HG03432 (cell line): ENCODE measurements at regions not wholly inside any gene's neighbourhood (a gene's known extent, or its start where the extent isn't known, plus 50 kb on each side); places are given as distances from the start of the nearest gene placed in this dataset.
A peak's percentile ranks its signal among the peaks of the same experiment; 100 is the strongest.

ENCODE experiments used
- ATAC-seq: cut with Tn5 transposase; IDR thresholded peaks from one replicate; pipeline ENCODE4 v1.9.1; 2021; ENCODE audit warnings: mild to moderate bottlenecking, moderate library complexity; ENCODE audit not compliant: unreplicated experiment

- no peak for ATAC-seq
Observed at GRCh38 chr4:3343358-3343757, 50.5 kb downstream of the RGS12 start.

GRCh38 chr4:3344104-3344503 is 51.3 kb downstream of the RGS12 start:
- no peak for ATAC-seq

DNA sequence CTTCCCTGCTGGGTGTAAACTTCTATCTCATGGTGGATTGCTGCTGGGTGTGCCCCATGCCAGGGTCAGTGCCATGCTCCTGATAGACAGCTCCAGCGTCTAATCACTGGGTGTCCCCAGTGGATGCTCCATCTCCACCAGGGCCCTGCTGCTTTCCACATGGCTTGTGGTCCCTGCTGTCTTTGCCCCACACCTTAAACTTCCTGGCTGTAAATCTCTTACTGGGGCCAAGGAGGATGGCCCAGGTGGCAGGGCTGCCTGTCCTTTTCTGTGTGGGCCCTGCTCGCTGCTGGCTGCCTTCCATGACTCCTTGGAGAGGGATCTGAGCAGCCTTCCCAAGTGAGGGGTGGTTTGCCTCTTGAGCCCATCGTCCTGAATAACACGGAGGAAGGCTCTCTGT is 51.8 kb downstream of the RGS12 start:
- no peak for ATAC-seq

DNA sequence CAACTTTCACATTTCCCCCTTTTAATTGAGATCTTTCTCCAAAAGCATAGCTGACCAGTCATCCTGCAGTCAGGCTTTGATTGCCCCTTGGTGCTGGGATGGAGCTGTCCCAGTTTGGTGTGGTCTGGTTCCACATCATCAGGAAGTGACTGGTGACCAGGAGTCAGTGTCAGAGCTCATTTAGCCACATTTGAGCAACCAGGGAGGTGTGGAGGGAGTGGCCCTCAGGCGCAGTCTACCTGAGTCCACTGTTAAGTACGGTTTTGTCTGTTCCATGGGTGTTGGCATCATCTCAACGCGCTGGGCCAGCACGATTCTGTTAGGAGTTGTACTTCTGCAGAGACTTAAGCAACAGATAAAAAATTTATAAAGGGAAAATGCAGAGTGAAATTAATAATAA is 52.6 kb downstream of the RGS12 start:
- no peak for ATAC-seq

DNA sequence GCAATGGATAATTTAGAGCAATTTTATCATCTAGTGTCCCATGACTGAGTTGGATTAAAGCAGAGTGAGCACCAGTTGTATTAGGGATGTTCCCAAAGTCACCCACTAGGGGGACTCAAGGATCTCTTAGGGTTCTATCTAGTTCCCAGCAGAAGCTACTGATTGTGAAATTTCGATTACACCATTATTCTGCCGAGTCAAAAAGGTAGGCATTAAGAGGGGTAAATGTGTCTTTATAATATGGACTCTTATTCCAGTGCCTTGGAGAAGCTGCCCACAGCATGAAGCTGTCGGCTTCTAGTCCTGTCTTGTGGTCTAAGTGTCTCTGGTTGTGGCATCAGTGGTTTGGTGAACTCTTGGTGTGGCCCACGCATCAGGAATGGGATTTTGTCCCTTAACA is 53.3 kb downstream of the RGS12 start:
- ATAC-seq: no peak

DNA sequence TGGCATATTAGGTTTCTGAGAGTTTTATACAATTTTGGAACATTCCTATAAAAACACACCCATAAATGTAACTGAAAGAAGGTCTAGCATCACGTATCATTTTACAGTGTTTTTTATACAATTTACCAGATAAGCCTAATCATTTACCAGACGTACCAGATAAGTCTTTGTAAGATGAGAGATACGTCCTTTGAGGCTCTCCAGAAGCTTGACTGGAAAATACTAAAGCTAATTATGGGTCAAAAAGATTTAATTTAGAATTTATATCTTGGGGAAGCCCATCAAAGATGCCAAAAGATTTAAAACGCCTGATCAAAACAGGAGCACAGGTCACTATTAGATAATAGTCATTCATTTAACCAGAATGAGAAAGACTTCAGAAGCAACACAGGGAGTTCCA is 55.0 kb downstream of the RGS12 start:
- no peak for ATAC-seq

GRCh38 chr4:3348621-3349020 is 55.8 kb downstream of the RGS12 start:
- no peak for ATAC-seq

GRCh38 chr4:3349116-3349515 is 56.3 kb downstream of the RGS12 start:
- no peak for ATAC-seq

DNA sequence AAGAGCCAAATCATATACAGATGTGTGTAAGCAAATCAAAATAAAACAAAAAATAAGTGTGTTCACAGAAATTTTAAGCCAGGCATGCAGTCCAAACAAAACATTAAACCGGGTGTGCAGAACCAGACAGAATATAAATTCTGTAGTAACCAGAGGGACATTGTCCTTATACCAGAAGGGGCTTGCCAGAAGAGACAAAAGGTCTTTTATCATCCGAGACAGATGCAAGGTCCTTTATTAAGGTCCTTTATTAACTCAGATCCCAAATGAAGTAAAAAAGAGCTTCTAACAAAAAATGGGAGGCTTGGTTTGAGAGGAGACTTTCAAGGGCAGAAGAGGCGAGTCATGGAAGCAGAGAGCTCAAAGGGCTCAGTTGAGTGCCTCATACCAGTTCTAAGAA is 59.2 kb downstream of the RGS12 start:
- ATAC-seq: no peak

DNA sequence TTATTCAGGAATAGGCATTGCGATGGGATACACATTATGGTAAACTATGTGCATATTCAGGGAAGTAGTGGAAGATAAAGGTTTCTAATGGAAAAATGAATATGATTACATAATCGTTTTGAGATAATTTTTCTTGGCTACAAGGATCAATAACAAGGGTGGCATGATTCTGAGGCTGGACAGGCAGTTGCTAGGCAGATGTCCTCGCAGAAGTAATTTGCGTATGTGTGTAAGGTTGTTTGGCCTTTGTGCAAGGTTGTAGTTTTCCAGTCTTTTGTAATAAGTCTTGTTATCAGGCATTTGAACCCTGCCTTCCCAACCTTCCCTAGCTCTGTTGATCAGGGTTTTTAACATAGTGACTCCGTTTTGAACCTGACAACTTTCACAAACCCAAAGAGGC is 59.7 kb downstream of the RGS12 start:
- ATAC-seq: no peak

DNA sequence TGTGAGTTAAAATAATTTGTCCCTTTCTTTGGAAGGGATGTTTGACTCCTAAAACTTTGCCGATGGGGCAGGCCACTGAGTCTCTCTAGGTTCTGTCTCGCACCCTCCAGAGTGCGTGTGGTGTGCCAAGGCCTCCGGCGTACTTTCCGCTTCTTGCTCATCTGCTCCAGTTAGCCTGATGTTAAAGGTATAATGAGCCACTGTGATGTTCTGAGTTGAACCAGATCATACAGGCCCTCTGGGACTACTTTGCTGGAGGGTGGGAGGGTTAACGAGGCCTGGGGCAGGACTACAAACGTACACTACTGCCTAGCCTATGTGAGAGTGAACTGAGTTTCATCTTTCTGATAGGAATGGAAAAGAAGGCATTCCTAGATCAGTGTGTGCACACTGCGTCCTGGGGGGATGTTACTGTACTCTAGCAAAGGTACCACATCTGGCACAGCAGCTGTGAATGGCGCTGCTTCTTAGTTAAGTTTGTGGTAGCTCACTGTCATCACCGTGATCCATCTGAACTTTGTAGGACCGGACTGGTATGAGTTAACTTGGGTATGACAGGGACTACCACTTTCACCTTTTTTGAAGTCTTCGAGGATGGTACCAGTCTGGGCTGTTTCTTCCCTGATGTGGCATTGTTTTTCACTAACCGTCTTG is 60.2 kb downstream of the RGS12 start:
- no peak for ATAC-seq

DNA sequence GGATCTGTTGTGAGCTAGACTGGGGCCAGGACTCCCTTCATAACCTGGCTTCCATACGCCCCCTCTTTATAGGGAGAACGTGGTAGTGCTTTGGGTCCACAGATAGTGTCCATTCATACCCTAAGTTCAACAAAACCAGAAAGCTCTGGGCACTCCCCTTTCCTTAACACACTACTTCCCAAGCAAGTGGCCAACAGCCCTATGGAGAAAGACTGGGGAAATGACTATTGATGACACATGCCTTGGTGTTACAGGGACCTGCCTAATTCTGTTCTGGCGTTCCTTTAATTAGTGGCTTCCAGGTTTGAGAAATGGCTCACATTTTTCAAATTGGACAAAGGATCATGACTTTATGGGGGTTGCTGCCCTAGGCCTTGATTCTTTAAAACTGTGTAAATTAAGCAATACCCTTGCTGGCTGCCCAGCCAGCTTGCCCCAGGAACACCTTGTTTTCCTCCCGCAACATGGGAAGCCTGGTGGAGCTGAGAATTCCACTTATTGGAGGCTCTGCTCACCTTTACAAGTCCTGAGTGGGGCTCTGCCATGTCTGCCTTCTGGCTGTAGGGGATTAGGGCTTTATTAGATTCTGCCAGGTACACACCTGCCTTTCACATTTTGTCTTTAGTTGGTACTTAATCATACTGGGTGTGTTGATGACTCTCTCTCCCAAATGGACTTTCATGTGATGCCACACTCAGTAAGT is 61.1 kb downstream of the RGS12 start:
- ATAC-seq: no peak

- no peak for ATAC-seq
Observed at GRCh38 chr4:3354455-3354811, 61.6 kb downstream of the RGS12 start.

GRCh38 chr4:3355266-3355748 is 62.5 kb downstream of the RGS12 start:
- ATAC-seq: peak; percentile 88

- ATAC-seq: no peak
Observed at GRCh38 chr4:3358656-3359055, 65.8 kb downstream of the RGS12 start.

- no peak for ATAC-seq
Observed at GRCh38 chr4:3360777-3361176, 68.0 kb downstream of the RGS12 start.

DNA sequence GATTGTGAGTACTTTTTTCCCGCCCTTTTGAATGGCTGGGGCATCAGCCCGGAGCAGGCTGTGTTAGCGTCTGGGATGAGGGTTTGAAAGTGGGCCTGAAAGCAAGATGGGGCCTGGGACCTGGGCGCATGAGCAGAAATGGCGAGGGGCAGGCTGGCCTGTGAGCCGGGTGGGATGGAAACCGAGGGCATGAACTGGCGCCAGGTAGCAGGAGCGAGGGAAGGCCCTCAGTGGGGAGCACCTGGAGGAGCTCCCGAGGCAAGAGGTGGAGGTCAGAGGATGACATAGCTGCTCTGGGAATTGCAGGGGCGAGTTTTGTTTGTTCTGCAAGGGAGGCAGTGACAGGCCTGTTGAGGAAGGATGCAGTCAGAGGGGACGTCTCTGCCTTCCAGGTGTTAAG is 68.6 kb downstream of the RGS12 start:
- no peak for ATAC-seq

- no peak for ATAC-seq
Observed at GRCh38 chr4:3361896-3362295, 69.1 kb downstream of the RGS12 start.

DNA sequence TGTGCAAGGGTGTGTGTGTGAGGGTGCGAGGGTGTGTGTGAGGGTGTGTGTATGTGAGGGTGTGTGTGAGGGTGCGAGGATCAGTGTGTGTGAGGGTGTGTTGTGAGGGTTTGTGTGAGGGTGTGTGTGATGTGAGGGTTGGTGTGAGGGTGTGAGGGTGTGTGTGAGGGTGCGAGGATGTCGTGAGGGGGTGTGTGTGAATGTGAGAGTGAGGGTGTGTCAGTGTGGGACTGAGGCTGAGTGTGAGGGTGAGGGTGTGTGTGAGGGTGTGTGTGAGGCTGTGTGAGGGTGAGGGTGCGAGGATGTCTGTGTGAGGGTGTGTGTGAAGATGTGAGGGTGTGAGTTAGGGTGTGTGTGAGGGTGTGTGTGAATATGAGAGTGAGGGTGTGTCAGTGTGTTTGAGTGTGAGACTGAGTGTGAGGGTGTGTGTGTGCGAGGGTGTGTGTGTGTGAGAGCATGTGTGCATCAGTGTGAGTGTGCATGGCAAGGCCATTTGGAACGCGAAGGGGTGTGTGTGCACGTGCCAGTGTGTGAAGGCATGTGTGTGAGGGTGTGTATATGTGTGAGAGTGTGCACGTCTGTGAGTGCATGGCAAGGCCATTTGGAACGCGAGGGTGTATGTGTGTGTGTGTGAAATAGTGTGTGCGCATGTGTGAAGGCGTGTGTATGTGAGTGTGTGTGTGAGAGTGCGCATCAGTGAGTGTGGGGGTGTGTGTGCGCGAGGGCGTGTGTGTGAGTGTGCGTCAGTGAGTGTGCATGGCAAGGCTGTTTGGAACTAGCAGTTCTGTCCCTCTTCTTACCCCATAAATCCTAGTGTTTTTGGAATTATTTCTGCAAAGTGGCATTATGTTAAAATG is 69.8 kb downstream of the RGS12 start:
- ATAC-seq: no peak

DNA sequence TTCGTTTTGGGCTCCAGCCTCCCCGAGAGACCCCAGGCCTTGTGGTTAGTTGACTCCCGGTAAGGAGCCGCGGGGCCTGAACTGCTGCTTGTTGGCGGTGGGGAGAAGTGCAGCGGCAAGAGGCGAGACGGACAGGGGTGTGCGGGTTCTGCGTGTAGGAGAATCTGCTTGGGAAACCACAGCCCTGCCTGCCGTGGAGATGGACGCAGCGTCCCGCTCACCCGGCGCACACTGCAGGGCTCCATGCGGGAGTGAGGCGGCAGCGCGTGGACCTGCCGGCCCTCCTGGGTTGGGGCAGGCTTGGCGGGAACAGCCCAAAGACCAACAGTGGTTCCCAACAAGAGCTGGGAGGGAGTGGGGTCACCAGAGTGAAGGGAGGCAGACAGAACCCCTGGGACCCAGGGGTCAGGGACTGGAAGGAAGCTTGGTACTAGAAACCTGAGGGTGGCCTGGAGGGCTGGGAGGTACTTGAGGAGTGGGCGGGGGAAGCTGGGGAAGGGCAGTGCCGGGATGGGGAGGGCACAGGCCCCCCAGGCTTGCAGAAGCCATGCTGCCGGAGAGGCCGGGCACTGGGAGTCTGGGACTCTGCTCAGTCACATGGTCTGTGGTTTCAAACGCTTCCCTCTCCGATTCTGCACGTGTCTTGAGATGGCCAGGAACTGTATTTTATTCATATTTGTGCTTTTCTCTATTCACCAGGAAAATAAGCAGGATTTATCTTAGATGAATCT is 70.8 kb downstream of the RGS12 start:
- no peak for ATAC-seq

- no peak for ATAC-seq
Observed at GRCh38 chr4:3364199-3364598, 71.4 kb downstream of the RGS12 start.
